ENCODE measurements at regions not wholly inside any gene's neighbourhood (a gene's known extent, or its start where the extent isn't known, plus 50 kb on each side); places are given as distances from the start of the nearest gene placed in this dataset.
"Not testable (repeated sequence)": the region's sequence is repeated elsewhere in the genome, so short reads cannot be mapped to it uniquely, and the experiment has no call there.

DNA sequence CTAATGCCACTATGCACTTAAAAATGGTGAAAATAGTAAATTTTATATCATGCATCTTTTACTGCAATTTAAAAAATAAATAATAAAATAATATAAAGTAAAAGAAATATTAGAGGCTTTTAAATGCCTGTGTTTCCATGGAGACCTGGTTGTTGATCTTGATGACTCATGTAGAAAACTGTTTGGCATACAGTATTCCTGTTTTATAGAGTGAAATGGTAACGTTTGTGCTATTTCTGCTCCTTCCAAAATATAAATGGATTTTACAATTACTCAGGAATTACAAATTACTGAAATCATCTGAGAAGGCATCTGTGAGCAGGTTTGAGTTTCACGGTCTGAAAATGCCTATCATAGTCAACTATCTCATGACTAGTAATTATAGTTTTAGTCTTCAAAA, 98.4 kb upstream of the USP25 start:
- CTCF ChIA-PET, result no interaction called here
- no peak overlapping the region for H3K27ac ChIP-seq (ENCODE audit: low read length)
- POLR2A ChIA-PET, result no interaction called here
- H3K4me1 ChIP-seq (ENCODE audit: control insufficient read depth, insufficient read depth, low read length), result no peaks in the 10 kb centered on the region
- no peaks in the 10 kb centered on the region for H3K27me3 ChIP-seq (ENCODE audit: control insufficient read depth, insufficient read depth, low read length)
- no TSS peak for BruUV-seq (replicated peaks)
- in situ Hi-C loops (cut with HindIII; ENCODE audit: low pct_unique_long_range_greater_than_20kb, low sequenced_read_pairs), result no loop called here
- H3K9me3 ChIP-seq (ENCODE audit: control insufficient read depth, insufficient read depth, low read depth, low read length), result no peaks in the 10 kb centered on the region
- TF ChIP-seq CTCF (IDR thresholded peaks at IDR 0.05) (no peak), TCF7L2 (IDR thresholded peaks at IDR 0.05; ENCODE audit: low read depth, low read length) (no peak)
- TF ChIP-seq, protein P1, sequence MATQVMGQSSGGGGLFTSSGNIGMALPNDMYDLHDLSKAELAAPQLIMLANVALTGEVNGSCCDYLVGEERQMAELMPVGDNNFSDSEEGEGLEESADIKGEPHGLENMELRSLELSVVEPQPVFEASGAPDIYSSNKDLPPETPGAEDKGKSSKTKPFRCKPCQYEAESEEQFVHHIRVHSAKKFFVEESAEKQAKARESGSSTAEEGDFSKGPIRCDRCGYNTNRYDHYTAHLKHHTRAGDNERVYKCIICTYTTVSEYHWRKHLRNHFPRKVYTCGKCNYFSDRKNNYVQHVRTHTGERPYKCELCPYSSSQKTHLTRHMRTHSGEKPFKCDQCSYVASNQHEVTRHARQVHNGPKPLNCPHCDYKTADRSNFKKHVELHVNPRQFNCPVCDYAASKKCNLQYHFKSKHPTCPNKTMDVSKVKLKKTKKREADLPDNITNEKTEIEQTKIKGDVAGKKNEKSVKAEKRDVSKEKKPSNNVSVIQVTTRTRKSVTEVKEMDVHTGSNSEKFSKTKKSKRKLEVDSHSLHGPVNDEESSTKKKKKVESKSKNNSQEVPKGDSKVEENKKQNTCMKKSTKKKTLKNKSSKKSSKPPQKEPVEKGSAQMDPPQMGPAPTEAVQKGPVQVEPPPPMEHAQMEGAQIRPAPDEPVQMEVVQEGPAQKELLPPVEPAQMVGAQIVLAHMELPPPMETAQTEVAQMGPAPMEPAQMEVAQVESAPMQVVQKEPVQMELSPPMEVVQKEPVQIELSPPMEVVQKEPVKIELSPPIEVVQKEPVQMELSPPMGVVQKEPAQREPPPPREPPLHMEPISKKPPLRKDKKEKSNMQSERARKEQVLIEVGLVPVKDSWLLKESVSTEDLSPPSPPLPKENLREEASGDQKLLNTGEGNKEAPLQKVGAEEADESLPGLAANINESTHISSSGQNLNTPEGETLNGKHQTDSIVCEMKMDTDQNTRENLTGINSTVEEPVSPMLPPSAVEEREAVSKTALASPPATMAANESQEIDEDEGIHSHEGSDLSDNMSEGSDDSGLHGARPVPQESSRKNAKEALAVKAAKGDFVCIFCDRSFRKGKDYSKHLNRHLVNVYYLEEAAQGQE (IDR thresholded peaks at IDR 0.05; ENCODE audit: insufficient read depth in 1 of 2, low read depth in 2 of 2, low read length in 1 of 2), result no peak
- DNase-seq (ENCODE audit: low read depth, low spot score), result no peak
- no peak overlapping the region for H3K4me3 ChIP-seq (ENCODE audit: low read depth in 2 of 2, low read length in 2 of 2)
- intact Hi-C loops (cut with micrococcal nuclease; ENCODE audit: unreplicated experiment), result no loop called here
- no peaks in the 10 kb centered on the region for H3K36me3 ChIP-seq (ENCODE audit: control insufficient read depth, insufficient read depth, low read length)
- no peak for ATAC-seq

GRCh38 chr21:15634541-15634940, 95.2 kb upstream of the USP25 start:
- ATAC-seq; in situ Hi-C loops (cut with HindIII; ENCODE audit: low pct_unique_long_range_greater_than_20kb, low sequenced_read_pairs); H3K9me3 ChIP-seq (ENCODE audit: control insufficient read depth, insufficient read depth, low read depth, low read length); DNase-seq (ENCODE audit: low read depth, low spot score); H3K27me3 ChIP-seq (ENCODE audit: control insufficient read depth, insufficient read depth, low read length); H3K36me3 ChIP-seq (ENCODE audit: control insufficient read depth, insufficient read depth, low read length); H3K27ac ChIP-seq (ENCODE audit: low read length); POLR2A ChIA-PET; CTCF ChIA-PET; H3K4me3 ChIP-seq (ENCODE audit: low read depth in 2 of 2, low read length in 2 of 2); BruUV-seq (replicated peaks); H3K4me1 ChIP-seq (ENCODE audit: control insufficient read depth, insufficient read depth, low read length); intact Hi-C loops (cut with micrococcal nuclease; ENCODE audit: unreplicated experiment): not testable (repeated sequence)

- CTCF ChIA-PET, result no interaction called here
- no peaks in the 10 kb centered on the region for H3K27me3 ChIP-seq (ENCODE audit: control insufficient read depth, insufficient read depth, low read length)
- no TSS peak for BruUV-seq (replicated peaks)
- no peaks in the 10 kb centered on the region for H3K36me3 ChIP-seq (ENCODE audit: control insufficient read depth, insufficient read depth, low read length)
- POLR2A ChIA-PET, result no interaction called here
- no peak overlapping the region for H3K4me3 ChIP-seq (ENCODE audit: low read depth in 2 of 2, low read length in 2 of 2)
- no peaks in the 10 kb centered on the region for H3K9me3 ChIP-seq (ENCODE audit: control insufficient read depth, insufficient read depth, low read depth, low read length)
- no peak overlapping the region for H3K27ac ChIP-seq (ENCODE audit: low read length)
- H3K4me1 ChIP-seq (ENCODE audit: control insufficient read depth, insufficient read depth, low read length), result no peaks in the 10 kb centered on the region
- ATAC-seq (no peak), DNase-seq (ENCODE audit: low read depth, low spot score) (no peak)
- in situ Hi-C loops (cut with HindIII; ENCODE audit: low pct_unique_long_range_greater_than_20kb, low sequenced_read_pairs), result no loop called here
- TF ChIP-seq SIN3A (IDR thresholded peaks at IDR 0.05; ENCODE audit: borderline replicate concordance, insufficient read depth, low read depth, low read length) (no peak), CTCF (IDR thresholded peaks at IDR 0.05) (no peak), TCF7L2 (IDR thresholded peaks at IDR 0.05; ENCODE audit: low read depth, low read length) (no peak), POLR2AphosphoS5 (IDR thresholded peaks at IDR 0.05; ENCODE audit: low read depth, low read length) (no peak)
- TF ChIP-seq, protein P1 (IDR thresholded peaks at IDR 0.05; ENCODE audit: insufficient read depth in 1 of 2, low read depth in 2 of 2, low read length in 1 of 2), result no peak
- intact Hi-C loops (cut with micrococcal nuclease; ENCODE audit: unreplicated experiment), result no loop called here
These were observed 90.8 kb upstream of the USP25 start for GRCh38 chr21:15638856-15639549.

DNA sequence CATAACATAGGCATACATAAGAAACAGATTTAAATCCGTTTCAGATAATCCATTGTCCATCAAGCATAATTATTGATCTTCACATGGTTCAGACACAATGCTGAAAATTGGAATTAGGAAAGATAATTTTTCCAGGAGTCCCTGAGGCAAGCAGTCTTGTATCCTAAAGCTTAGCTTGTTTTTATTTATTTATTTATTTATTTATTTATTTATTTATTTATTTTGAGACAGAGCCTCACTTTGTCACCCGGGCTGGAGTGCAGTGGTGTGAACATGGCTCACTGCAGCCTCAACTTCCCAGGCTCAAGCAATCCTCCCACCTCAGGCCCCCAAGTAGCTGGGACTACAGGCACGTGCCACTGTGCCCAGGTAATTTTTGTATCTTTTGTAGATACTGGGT, 89.7 kb upstream of the USP25 start:
- ATAC-seq, CTCF ChIA-PET: not testable (repeated sequence)

More for the DNA sequence above, 89.7 kb upstream of the USP25 start:
- H3K4me3 ChIP-seq (ENCODE audit: low read depth in 2 of 2, low read length in 2 of 2); intact Hi-C loops (cut with micrococcal nuclease; ENCODE audit: unreplicated experiment); H3K27me3 ChIP-seq (ENCODE audit: control insufficient read depth, insufficient read depth, low read length); H3K4me1 ChIP-seq (ENCODE audit: control insufficient read depth, insufficient read depth, low read length); in situ Hi-C loops (cut with HindIII; ENCODE audit: low pct_unique_long_range_greater_than_20kb, low sequenced_read_pairs); DNase-seq (ENCODE audit: low read depth, low spot score); H3K36me3 ChIP-seq (ENCODE audit: control insufficient read depth, insufficient read depth, low read length); H3K27ac ChIP-seq (ENCODE audit: low read length); H3K9me3 ChIP-seq (ENCODE audit: control insufficient read depth, insufficient read depth, low read depth, low read length); BruUV-seq (replicated peaks); POLR2A ChIA-PET: not testable (repeated sequence)

Measured in Panc1 (cell line).